Vagina (tissue), 2 donors: ENCODE measurements at regions not wholly inside any gene's neighbourhood (a gene's known extent, or its start where the extent isn't known, plus 50 kb on each side); places are given as distances from the start of the nearest gene placed in this dataset.

Experiments
- CTCF ChIP-seq, 3 experiments: fragments of 450-650 bp in 2 of 3; fragments of 200-600 bp in 1 of 3; sonication (generic) in 1 of 3; IDR thresholded peaks; one replicate each; pipeline ENCODE4 v1.5.1; 2017 to 2019; ENCODE audit warnings: antibody characterized with exemption in 3 of 3, mild to moderate bottlenecking in 2 of 3, moderate library complexity in 2 of 3
- POLR2A ChIP-seq, 2 donors: fragments of 450-650 bp; IDR thresholded peaks; one replicate each; pipeline ENCODE4 v1.6.1; 2017; ENCODE audit warnings: antibody characterized with exemption in 2 of 2, mild to moderate bottlenecking in 2 of 2, moderate library complexity in 2 of 2
- POLR2AphosphoS5 ChIP-seq, 2 donors: sonication (generic); formaldehyde crosslinking; IDR thresholded peaks; one replicate each; pipeline ENCODE4 v1.9.0; 2017; ENCODE audit warnings: antibody characterized with exemption in 2 of 2, mild to moderate bottlenecking in 2 of 2, low read depth in 1 of 2; ENCODE audit not compliant: insufficient read depth in 1 of 2

- no peak for TF ChIP-seq CTCF (IDR thresholded peaks at IDR 0.05)
- TF ChIP-seq POLR2A (IDR thresholded peaks at IDR 0.05), result no peak
- TF ChIP-seq POLR2AphosphoS5 (IDR thresholded peaks at IDR 0.05; ENCODE audit: insufficient read depth in 1 of 2, low read depth in 1 of 2), result no peak
Measured at GRCh38 chr12:86331012-86331411, 74.8 kb upstream of the MGAT4C start.
